GM19240 (cell line): ENCODE measurements at regions not wholly inside any gene's neighbourhood (a gene's known extent, or its start where the extent isn't known, plus 50 kb on each side); places are given as distances from the start of the nearest gene placed in this dataset.

Source experiments
- DNase-seq: peaks from one replicate; pipeline ENCODE4 v3.0.0; 2011; ENCODE audit warnings: low spot score; ENCODE audit not compliant: insufficient read length

- no peak for DNase-seq
Measured at GRCh38 chr18:65414501-65414900, 336.3 kb upstream of the CDH7 start.

GRCh38 chr18:65411061-65411460, 339.8 kb upstream of the CDH7 start:
- no peak for DNase-seq

GRCh38 chr18:65409261-65409660, 341.6 kb upstream of the CDH7 start:
- no peak for DNase-seq

GRCh38 chr18:65403534-65403933, 347.3 kb upstream of the CDH7 start:
- DNase-seq, result no peak

GRCh38 chr18:65399091-65399490, 351.7 kb upstream of the CDH7 start:
- no peak for DNase-seq

- DNase-seq, result no peak
Measured at GRCh38 chr18:65398347-65399075, 352.3 kb upstream of the CDH7 start.

GRCh38 chr18:65380986-65381385, 369.8 kb upstream of the CDH7 start:
- no peak for DNase-seq

GRCh38 chr18:65380571-65380970, 370.2 kb upstream of the CDH7 start:
- DNase-seq, result no peak

GRCh38 chr18:65372904-65373303, 377.9 kb upstream of the CDH7 start:
- no peak for DNase-seq

GRCh38 chr18:65365245-65365980, 385.4 kb upstream of the CDH7 start:
- no peak for DNase-seq

- no peak for DNase-seq
Measured at GRCh38 chr18:65363911-65364632, 386.7 kb upstream of the CDH7 start.

- DNase-seq, result no peak
Measured at GRCh38 chr18:65363011-65363410, 387.8 kb upstream of the CDH7 start.

- no peak for DNase-seq
Measured at GRCh38 chr18:65359479-65359878, 391.3 kb upstream of the CDH7 start.

GRCh38 chr18:65358306-65358705, 392.5 kb upstream of the CDH7 start:
- no peak for DNase-seq

GRCh38 chr18:65352186-65352585, 398.6 kb upstream of the CDH7 start:
- no peak for DNase-seq

GRCh38 chr18:65349635-65350034, 401.2 kb upstream of the CDH7 start:
- no peak for DNase-seq

- no peak for DNase-seq
Measured at GRCh38 chr18:65347446-65347845, 403.4 kb upstream of the CDH7 start.

GRCh38 chr18:65346086-65346485, 404.7 kb upstream of the CDH7 start:
- no peak for DNase-seq

- no peak for DNase-seq
Measured at GRCh38 chr18:65343571-65343970, 407.2 kb upstream of the CDH7 start.

GRCh38 chr18:65336411-65336810, 414.4 kb upstream of the CDH7 start:
- DNase-seq, result no peak

- DNase-seq, result no peak
Measured at GRCh38 chr18:65329010-65329409, 421.8 kb upstream of the CDH7 start.

- DNase-seq, result no peak
Measured at GRCh38 chr18:65326805-65327204, 424.0 kb upstream of the CDH7 start.
